ENCODE measurements at regions not wholly inside any gene's neighbourhood (a gene's known extent, or its start where the extent isn't known, plus 50 kb on each side); places are given as distances from the start of the nearest gene placed in this dataset.

DNA sequence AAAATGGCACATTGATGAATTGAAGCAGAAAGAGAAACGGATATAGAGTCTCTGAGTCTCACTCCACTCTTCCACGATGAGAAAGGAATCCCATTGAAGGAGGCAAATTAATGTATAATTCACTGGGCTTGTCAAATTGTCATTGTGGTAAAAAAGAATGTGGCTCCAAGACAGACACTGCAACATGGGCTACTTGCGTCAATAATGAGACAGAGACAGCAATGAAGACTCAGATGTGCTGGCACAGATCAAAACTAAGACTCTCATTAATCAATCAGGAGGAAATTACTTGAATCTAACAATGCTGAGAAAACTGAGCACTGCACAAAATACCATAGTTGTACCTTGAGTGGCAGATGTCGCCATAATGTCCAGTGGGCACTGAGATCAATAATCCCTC, 1485.5 kb downstream of the TECRL start:
- Histone ChIP-seq H3K4me3 (ENCODE audit: low read depth, low read length, poor library complexity, severe bottlenecking) (no peak overlapping the region), H3K27me3 (replicated peaks; ENCODE audit: insufficient read depth, low read depth, low read length, poor library complexity) (no peaks in the 10 kb centered on the region), H3K27ac (ENCODE audit: low read depth, low read length, poor library complexity, severe bottlenecking) (no peak overlapping the region), H3K36me3 (ENCODE audit: insufficient read depth, low read length, poor library complexity, severe bottlenecking) (no peaks in the 10 kb centered on the region), H3K4me1 (ENCODE audit: insufficient read depth, low read length, poor library complexity, severe bottlenecking) (no peaks in the 10 kb centered on the region), H3K9me3 (ENCODE audit: low read depth, low read length, poor library complexity, severe bottlenecking) (no peaks in the 10 kb centered on the region)
- TF ChIP-seq, protein P1, sequence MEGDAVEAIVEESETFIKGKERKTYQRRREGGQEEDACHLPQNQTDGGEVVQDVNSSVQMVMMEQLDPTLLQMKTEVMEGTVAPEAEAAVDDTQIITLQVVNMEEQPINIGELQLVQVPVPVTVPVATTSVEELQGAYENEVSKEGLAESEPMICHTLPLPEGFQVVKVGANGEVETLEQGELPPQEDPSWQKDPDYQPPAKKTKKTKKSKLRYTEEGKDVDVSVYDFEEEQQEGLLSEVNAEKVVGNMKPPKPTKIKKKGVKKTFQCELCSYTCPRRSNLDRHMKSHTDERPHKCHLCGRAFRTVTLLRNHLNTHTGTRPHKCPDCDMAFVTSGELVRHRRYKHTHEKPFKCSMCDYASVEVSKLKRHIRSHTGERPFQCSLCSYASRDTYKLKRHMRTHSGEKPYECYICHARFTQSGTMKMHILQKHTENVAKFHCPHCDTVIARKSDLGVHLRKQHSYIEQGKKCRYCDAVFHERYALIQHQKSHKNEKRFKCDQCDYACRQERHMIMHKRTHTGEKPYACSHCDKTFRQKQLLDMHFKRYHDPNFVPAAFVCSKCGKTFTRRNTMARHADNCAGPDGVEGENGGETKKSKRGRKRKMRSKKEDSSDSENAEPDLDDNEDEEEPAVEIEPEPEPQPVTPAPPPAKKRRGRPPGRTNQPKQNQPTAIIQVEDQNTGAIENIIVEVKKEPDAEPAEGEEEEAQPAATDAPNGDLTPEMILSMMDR (conservative IDR thresholded peaks at IDR 0.05; ENCODE audit: low read depth, low read length), result no peak
- TF ChIP-seq EZH2 (IDR thresholded peaks at IDR 0.05; ENCODE audit: borderline replicate concordance, low read depth, low read length, poor library complexity, severe bottlenecking), result no peak
- CTCF ChIA-PET, result no interaction called here
- intact Hi-C loops (cut with micrococcal nuclease; ENCODE audit: unreplicated experiment), result no loop called here
- no TSS peak for BruUV-seq (replicated peaks)
- DNase-seq (ENCODE audit: low spot score), result no peak
- POLR2A ChIA-PET (ENCODE audit: low non-redundant PET), result no interaction called here

DNA sequence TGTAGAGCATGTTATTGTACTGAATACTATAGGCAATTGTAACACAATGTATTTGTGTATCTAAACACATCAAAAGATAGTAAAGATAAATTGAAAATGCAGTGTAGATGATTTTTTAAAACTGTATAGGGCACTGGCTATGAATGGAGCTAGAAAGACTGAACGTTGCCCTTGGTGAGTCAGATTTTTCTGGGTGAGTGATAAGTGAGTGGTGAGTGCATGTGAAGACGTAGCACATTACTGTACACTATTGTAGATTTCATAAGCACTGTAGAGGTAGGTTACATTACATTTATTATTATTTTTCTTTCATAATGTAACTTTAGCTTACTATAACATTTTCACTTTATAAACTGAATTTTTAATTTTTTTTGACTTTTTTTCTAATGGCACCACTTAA, 1491.6 kb downstream of the TECRL start:
- Histone ChIP-seq H3K27me3 (replicated peaks; ENCODE audit: insufficient read depth, low read depth, low read length, poor library complexity) (no peaks in the 10 kb centered on the region), H3K4me3 (ENCODE audit: low read depth, low read length, poor library complexity, severe bottlenecking) (no peak overlapping the region), H3K36me3 (ENCODE audit: insufficient read depth, low read length, poor library complexity, severe bottlenecking) (no peaks in the 10 kb centered on the region), H3K9me3 (ENCODE audit: low read depth, low read length, poor library complexity, severe bottlenecking) (no peaks in the 10 kb centered on the region), H3K27ac (ENCODE audit: low read depth, low read length, poor library complexity, severe bottlenecking) (no peak overlapping the region), H3K4me1 (ENCODE audit: insufficient read depth, low read length, poor library complexity, severe bottlenecking) (no peaks in the 10 kb centered on the region)
- ChIA-PET POLR2A (ENCODE audit: low non-redundant PET) (no interaction called here), CTCF (no interaction called here)
- intact Hi-C loops (cut with micrococcal nuclease; ENCODE audit: unreplicated experiment), result no loop called here
- no TSS peak for BruUV-seq (replicated peaks)
- no peak for DNase-seq (ENCODE audit: low spot score)
- TF ChIP-seq EZH2 (IDR thresholded peaks at IDR 0.05; ENCODE audit: borderline replicate concordance, low read depth, low read length, poor library complexity, severe bottlenecking), result no peak
- TF ChIP-seq, protein P1 (conservative IDR thresholded peaks at IDR 0.05; ENCODE audit: low read depth, low read length), result no peak

DNA sequence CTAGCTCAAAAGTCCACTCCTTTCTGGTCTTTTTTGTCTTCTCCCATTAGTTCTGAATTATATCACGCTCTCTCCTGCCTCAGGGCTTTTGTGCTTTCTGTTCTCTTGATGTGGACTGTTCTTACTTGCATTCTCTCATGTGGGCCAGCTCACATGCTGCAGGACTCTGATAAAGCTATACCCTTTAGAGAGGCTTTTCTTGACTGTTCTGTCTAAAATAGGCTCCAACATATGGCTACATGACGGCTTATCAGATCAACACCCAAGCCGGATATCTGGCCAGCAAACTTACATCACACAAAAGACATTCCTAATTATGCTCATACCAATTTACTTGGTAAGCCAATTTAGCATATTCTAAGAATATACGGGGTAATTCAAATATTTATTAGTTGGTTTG, 1494.5 kb downstream of the TECRL start:
- H3K4me1 ChIP-seq (ENCODE audit: insufficient read depth, low read length, poor library complexity, severe bottlenecking), result no peaks in the 10 kb centered on the region
- CTCF ChIA-PET, result no interaction called here
- no peaks in the 10 kb centered on the region for H3K27me3 ChIP-seq (replicated peaks; ENCODE audit: insufficient read depth, low read depth, low read length, poor library complexity)
- H3K4me3 ChIP-seq (ENCODE audit: low read depth, low read length, poor library complexity, severe bottlenecking), result no peak overlapping the region
- H3K27ac ChIP-seq (ENCODE audit: low read depth, low read length, poor library complexity, severe bottlenecking), result no peak overlapping the region
- TF ChIP-seq, protein P1 (conservative IDR thresholded peaks at IDR 0.05; ENCODE audit: low read depth, low read length), result no peak
- TF ChIP-seq EZH2 (IDR thresholded peaks at IDR 0.05; ENCODE audit: borderline replicate concordance, low read depth, low read length, poor library complexity, severe bottlenecking), result no peak
- POLR2A ChIA-PET (ENCODE audit: low non-redundant PET), result no interaction called here
- H3K36me3 ChIP-seq (ENCODE audit: insufficient read depth, low read length, poor library complexity, severe bottlenecking), result no peaks in the 10 kb centered on the region
- H3K9me3 ChIP-seq (ENCODE audit: low read depth, low read length, poor library complexity, severe bottlenecking), result no peaks in the 10 kb centered on the region
- DNase-seq (ENCODE audit: low spot score), result no peak
- BruUV-seq (replicated peaks), result no TSS peak
- intact Hi-C loops (cut with micrococcal nuclease; ENCODE audit: unreplicated experiment), result no loop called here

All from A673 (cell line).